Common myeloid progenitor, CD34-positive (primary cell): ENCODE measurements at regions not wholly inside any gene's neighbourhood (a gene's known extent, or its start where the extent isn't known, plus 50 kb on each side); places are given as distances from the start of the nearest gene placed in this dataset.
"Not testable (repeated sequence)": the region's sequence is repeated elsewhere in the genome, so short reads cannot be mapped to it uniquely, and the experiment has no call there.

ENCODE experiments used
- CTCF ChIA-PET: fragments of 350-600 bp; sonication (Branson Sonifier 250); formaldehyde crosslinking; loops from one replicate; lab custom pipeline; 2021; ENCODE audit warnings: antibody characterized with exemption; lab: Charles Lee
- POLR2A ChIA-PET: fragments of 350-600 bp; sonication (Branson Sonifier 250); formaldehyde crosslinking; loops from one replicate; lab custom pipeline; 2021; ENCODE audit warnings: antibody characterized with exemption; lab: Charles Lee
- DNase-seq, 3 donors: peaks; one replicate each; pipeline versions ENCODE4 v3.0.0 to v3.0.0-alpha.2; 2013
- H3K27ac ChIP-seq, 2 experiments: 1 replicate in 1 of 2; 2 replicates in 1 of 2; pipeline ENCODE4 v1.7.0; 2013; ENCODE audit warnings: inconsistent platforms in 2 of 2, low read length in 2 of 2, mild to moderate bottlenecking in 2 of 2, low read depth in 1 of 2, moderate library complexity in 1 of 2; ENCODE audit not compliant: severe bottlenecking in 2 of 2, insufficient read depth in 1 of 2, poor library complexity in 1 of 2
- H3K27me3 ChIP-seq, 5 experiments: replicated peaks in 2 of 5; 1 replicate in 3 of 5; 2 replicates in 2 of 5; pipeline versions ENCODE4 v1.6.1 to v1.7.0; 2013; ENCODE audit warnings: low read length in 4 of 5, mild to moderate bottlenecking in 2 of 5, moderate library complexity in 2 of 5, inconsistent platforms in 1 of 5; ENCODE audit not compliant: insufficient read depth in 5 of 5, control insufficient read depth in 4 of 5
- H3K36me3 ChIP-seq, 4 experiments: 1 replicate in 2 of 4; 2 replicates in 2 of 4; pipeline versions ENCODE4 v1.6.1 to v1.7.0; 2013; ENCODE audit warnings: low read length in 3 of 4, control low read depth in 1 of 4, mild to moderate bottlenecking in 1 of 4; ENCODE audit not compliant: control insufficient read depth in 4 of 4, insufficient read depth in 4 of 4
- H3K4me1 ChIP-seq, 4 experiments: 1 replicate in 3 of 4; 2 replicates in 1 of 4; pipeline versions ENCODE4 v1.6.1 to v1.7.1; 2013; ENCODE audit warnings: low read length in 3 of 4, mild to moderate bottlenecking in 3 of 4, control low read depth in 1 of 4, inconsistent platforms in 1 of 4, moderate library complexity in 1 of 4; ENCODE audit not compliant: control insufficient read depth in 4 of 4, insufficient read depth in 4 of 4; ENCODE audit errors: control extremely low read depth in 1 of 4
- H3K4me3 ChIP-seq, 7 experiments: 1 replicate in 4 of 7; 2 replicates in 3 of 7; pipeline versions ENCODE4 v1.5.1 to v1.7.0; 2013; ENCODE audit warnings: mild to moderate bottlenecking in 7 of 7, low read length in 6 of 7, moderate library complexity in 6 of 7, inconsistent platforms in 2 of 7, low read depth in 2 of 7, control low read depth in 1 of 7; ENCODE audit not compliant: insufficient read depth in 4 of 7, control insufficient read depth in 1 of 7; ENCODE audit errors: extremely low read depth in 1 of 7
- H3K9me3 ChIP-seq, 5 experiments: 1 replicate in 4 of 5; 2 replicates in 1 of 5; pipeline versions ENCODE4 v1.6.1 to v1.7.1; 2013; ENCODE audit warnings: low read length in 4 of 5, mild to moderate bottlenecking in 2 of 5, inconsistent platforms in 1 of 5, low read depth in 1 of 5, moderate library complexity in 1 of 5; ENCODE audit not compliant: control insufficient read depth in 4 of 5, insufficient read depth in 2 of 5; ENCODE audit errors: control extremely low read depth in 1 of 5
- WGBS: methylation state at CpG from one replicate; pipeline ENCODE4 v1.1.5; 2013; ENCODE audit not compliant: insufficient coverage; 5-methylcytosine and 5-hydroxymethylcytosine counted together

DNA sequence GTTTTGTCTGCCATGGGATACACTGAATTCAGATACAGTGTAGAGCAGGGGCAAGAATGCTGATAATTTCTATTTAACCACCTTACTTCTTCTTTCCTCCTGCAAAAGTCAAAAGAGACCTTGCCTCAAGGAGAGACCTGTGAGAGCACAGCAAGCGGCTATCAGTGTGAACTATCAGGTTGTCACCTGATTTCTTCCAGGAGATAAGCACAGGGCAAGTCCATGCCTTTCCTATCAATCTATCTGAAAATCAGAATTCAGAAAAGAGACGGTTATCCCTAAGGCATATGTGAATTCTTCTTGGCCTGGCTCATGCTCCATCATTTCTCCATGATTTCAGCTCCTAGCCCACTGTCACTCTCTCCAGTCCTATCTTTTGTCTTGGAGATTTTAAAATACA, 128.9 kb upstream of the CCND2 start:
- WGBS = 100% methylated on average over 1 of the region's 2 CpGs
- Histone ChIP-seq H3K27ac (no peak overlapping the region), H3K9me3 (no peaks in the 10 kb centered on the region), H3K27me3 (no peaks in the 10 kb centered on the region), H3K4me1 (peaks cover 11 to 56% (median 34%) of the 10 kb centered on the region in 4 experiments), H3K4me3 (no peak overlapping the region), H3K36me3 (no peaks in the 10 kb centered on the region)
- DNase-seq = no peak
- POLR2A ChIA-PET = interaction anchor here (0.7 kb wide), 1 partner anchor 1064 kb away, joined by 3 read pairs; no protein-coding TSS in a partner anchor
- CTCF ChIA-PET = interaction anchor here (0.5 to 1.8 kb wide), 3 partner anchors 10 to 146 kb away, joined by 3 to 5 read pairs (median 4); no protein-coding TSS in a partner anchor

GRCh38 chr12:4143896-4144295, 129.7 kb upstream of the CCND2 start:
- peak in 2 of 3 donors; percentile 52 to 56 for DNase-seq
- Histone ChIP-seq H3K27me3 (no peaks in the 10 kb centered on the region), H3K27ac (no peak overlapping the region), H3K9me3 (no peaks in the 10 kb centered on the region), H3K4me1 (peaks cover 11 to 54% (median 33%) of the 10 kb centered on the region in 4 experiments), H3K4me3 (peak overlapping the region in 1 of 7 experiments; percentile 10), H3K36me3 (no peaks in the 10 kb centered on the region)
- ChIA-PET CTCF (interaction anchor here (1.0 to 2.8 kb wide), 5 partner anchors 10 to 132 kb away, joined by 3 to 10 read pairs (median 4); no protein-coding TSS in a partner anchor), POLR2A (interaction anchor here (0.6 kb wide), 1 partner anchor 72 kb away, joined by 6 read pairs; no protein-coding TSS in a partner anchor)
- WGBS = 65% methylated on average over 4 of the region's 6 CpGs

DNA sequence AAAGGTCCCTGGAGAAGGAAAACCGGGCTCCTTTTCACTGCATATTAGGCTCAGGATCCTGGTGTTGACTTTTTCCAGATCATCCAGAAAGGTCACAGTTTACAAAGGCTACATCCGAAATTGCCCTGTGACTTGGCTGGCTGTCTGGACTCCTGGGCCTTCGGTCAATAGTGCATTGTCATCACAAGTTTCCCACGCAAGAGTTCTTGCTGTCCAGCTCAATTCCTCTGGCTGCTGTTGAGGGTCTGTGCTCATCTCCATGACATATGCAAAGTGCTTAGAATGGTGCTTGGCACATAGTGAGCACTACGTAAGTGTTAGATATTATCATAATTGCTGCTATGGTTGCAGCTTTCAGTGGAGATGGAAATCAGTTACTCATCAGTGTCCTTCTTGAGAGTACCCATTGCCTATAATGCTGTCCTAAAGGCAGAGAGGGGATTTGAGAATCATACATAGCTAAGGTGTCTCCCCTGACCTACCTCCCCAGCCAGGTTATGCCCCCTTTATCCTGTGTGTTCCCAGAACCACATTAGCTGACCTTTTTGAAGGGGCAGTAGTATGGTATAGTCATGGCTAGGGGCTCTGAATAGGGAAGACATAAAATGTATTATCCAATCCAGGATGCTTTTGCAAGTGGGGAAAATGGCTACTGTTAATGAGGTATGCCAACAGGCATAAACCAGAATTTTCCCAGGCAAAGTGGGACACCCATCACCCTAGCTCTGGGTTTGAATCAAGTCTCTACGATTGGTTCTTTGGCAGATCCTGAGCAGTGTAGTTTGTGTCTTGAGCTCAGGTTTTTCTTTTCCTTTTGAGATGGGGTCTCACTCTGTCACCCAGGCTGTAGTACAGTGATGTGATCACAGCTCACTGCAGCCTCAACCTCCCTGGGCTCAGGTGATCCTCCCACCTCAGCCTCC, 132.0 kb upstream of the CCND2 start:
- Histone ChIP-seq H3K4me1 (peaks cover 11 to 43% (median 26%) of the 10 kb centered on the region in 4 experiments), H3K4me3 (no peak overlapping the region), H3K9me3 (no peaks in the 10 kb centered on the region), H3K36me3 (no peaks in the 10 kb centered on the region), H3K27ac (no peak overlapping the region), H3K27me3 (no peaks in the 10 kb centered on the region)
- DNase-seq = no peak
- ChIA-PET CTCF (interaction anchor here (0.8 to 2.8 kb wide), 5 partner anchors 13 to 256 kb away, joined by 3 to 10 read pairs (median 3); no protein-coding TSS in a partner anchor), POLR2A (no interaction called here)
- 98% methylated on average over 6 of the region's 6 CpGs for WGBS

DNA sequence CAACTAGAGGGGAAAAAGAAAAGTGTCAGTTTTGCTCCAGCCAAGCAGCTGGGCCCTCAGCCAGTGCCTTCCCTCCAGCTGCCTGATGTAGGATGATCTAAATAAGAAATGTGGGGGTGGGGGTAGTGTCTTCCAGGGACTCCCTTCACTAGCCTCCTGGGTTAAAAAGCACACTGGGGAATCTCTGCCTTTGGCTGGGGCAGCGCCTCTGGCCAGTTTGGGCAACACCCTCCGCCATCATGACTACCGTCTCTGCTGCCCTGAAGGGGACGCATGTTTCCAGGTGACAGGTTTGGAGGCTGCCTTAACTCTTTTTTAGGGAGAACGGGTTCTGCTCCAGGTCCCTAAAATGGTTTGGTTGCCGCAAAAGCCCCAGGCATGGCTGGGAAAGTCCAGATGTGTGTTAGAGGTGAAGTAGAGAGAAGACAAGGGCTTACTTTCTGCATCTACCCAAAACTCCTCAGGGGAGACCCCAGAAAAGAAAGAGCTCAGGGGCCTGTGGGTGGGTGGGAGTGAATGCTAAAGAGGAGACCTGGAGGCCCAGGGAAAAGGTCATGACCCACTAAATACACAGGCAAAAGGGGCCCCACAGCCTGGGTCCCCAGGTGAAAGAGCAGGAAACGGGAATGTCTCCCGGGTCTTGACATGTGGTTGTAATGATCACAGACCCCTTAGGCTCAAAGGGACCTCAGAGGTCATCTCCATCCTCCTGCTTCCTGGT, 132.8 kb upstream of the CCND2 start:
- peaks cover 17 to 51% (median 35%) of the 10 kb centered on the region in 4 experiments for H3K4me1 ChIP-seq
- no peak for DNase-seq
- no peaks in the 10 kb centered on the region for H3K9me3 ChIP-seq
- H3K4me3 ChIP-seq = no peak overlapping the region
- H3K27ac ChIP-seq = no peak overlapping the region
- ChIA-PET POLR2A (no interaction called here), CTCF (interaction anchor here (0.6 to 2.8 kb wide), 5 partner anchors 10 to 136 kb away, joined by 3 to 10 read pairs (median 5); no protein-coding TSS in a partner anchor)
- no peaks in the 10 kb centered on the region for H3K27me3 ChIP-seq
- H3K36me3 ChIP-seq = no peaks in the 10 kb centered on the region
- WGBS = 96% methylated on average over 7 of the region's 8 CpGs

DNA sequence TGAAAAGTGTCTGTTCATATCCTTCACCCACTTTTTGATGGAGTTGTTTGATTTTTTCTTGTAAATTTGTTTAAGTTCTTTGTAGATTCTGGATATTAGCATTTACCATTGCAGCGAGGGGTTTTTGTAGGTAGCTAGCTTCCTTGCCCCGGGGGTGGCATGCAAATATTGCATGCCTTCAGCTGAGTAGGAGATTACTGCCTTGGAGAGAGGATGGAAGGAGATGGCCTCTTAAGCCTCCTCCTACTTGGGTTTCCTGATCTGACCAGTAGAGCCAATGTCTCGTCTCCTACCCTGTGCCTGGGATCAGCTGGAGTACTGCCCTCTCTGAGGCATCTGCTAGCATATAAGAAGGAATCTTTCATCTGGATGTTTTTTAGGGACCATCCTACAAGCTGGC, 134.4 kb upstream of the CCND2 start:
- CTCF ChIA-PET = interaction anchor here (0.8 to 1.8 kb wide), 5 partner anchors 9 to 138 kb away, joined by 3 to 5 read pairs (median 3); no protein-coding TSS in a partner anchor
- H3K4me3 ChIP-seq = no peak overlapping the region
- no peaks in the 10 kb centered on the region for H3K9me3 ChIP-seq
- H3K27me3 ChIP-seq = no peaks in the 10 kb centered on the region
- POLR2A ChIA-PET = interaction anchor here (0.5 kb wide), 1 partner anchor 15 kb away, joined by 7 read pairs; no protein-coding TSS in a partner anchor
- DNase-seq = no peak
- no peak overlapping the region for H3K27ac ChIP-seq
- WGBS = 95% methylated on average over 3 of the region's 3 CpGs
- H3K4me1 ChIP-seq = peaks cover 17 to 59% (median 40%) of the 10 kb centered on the region in 4 experiments
- no peaks in the 10 kb centered on the region for H3K36me3 ChIP-seq

DNA sequence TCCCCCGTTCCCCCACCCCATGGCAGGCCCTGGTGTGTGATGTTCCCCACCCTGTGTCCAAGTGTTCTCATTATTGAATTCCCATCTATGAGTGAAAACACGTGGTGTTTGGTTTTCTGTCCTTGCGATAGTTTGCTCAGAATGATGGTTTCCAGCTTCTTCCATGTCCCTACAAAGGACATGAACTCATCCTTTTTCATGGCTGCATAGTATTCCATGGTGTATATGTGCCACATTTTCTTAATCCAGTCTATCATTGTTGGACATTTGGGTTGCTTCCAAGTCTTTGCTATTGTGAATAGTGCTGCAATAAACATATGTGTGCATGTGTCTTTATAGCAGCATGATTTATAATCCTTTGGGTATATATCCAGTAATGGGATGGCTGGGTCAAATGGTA, 135.0 kb upstream of the CCND2 start:
- POLR2A ChIA-PET = interaction anchor here (0.6 kb wide), 1 partner anchor 26 kb away, joined by 3 read pairs; no protein-coding TSS in a partner anchor
- 100% methylated on average over 1 of the region's 3 CpGs for WGBS
- H3K36me3 ChIP-seq, CTCF ChIA-PET, H3K27me3 ChIP-seq, H3K4me3 ChIP-seq, DNase-seq, H3K27ac ChIP-seq, H3K9me3 ChIP-seq: not testable (repeated sequence)
- H3K4me1 ChIP-seq = peaks cover 17 to 66% (median 44%) of the 10 kb centered on the region in 4 experiments
